ENCODE measurements at regions not wholly inside any gene's neighbourhood (a gene's known extent, or its start where the extent isn't known, plus 50 kb on each side); places are given as distances from the start of the nearest gene placed in this dataset.
A peak's percentile ranks its signal among the peaks of the same experiment; 100 is the strongest.

DNA sequence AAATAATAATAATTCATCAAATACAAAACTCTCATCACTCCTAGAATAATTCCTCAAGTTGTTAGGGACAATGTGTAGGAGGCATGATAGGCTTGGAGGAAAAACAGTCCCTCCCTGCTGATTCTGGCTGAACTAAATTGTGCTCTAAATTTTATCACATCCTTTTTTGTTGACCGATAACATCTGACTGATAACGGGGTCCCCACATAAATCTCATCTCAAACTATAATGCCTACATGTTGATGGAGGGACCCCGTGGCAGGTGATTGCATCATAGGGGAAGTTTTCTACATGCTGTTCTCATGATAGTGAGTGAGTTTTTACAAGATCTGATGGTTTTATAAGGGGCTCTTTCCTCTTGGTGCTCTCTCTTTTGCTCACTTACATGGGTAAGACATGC lies 1043.5 kb upstream of the SORCS1 start:
- Mint-ChIP-seq H3K4me3 (no peak overlapping the region), H3K4me1 (no peaks in the 10 kb centered on the region), H3K9me3 (ENCODE audit: insufficient read depth) (peaks cover 5% of the 10 kb centered on the region), H3K27ac (no peak overlapping the region), H3K27me3 (no peaks in the 10 kb centered on the region)
- Histone ChIP-seq H3K4me3 (ENCODE audit: control extremely low read depth in 1 of 5, extremely low read depth in 1 of 5, insufficient read depth in 1 of 5, low read depth in 2 of 5, low read length in 4 of 5) (no peak overlapping the region), H3K27me3 (replicated peaks in 1 of 4; ENCODE audit: control extremely low read depth in 1 of 4, control insufficient read depth in 3 of 4, insufficient read depth in 4 of 4, low read length in 3 of 4) (no peaks in the 10 kb centered on the region), H3K4me2 (replicated peaks; ENCODE audit: low read depth, low read length, poor library complexity, severe bottlenecking) (no peak overlapping the region), H3K36me3 (replicated peaks in 1 of 2; ENCODE audit: control extremely low read depth in 1 of 2, control insufficient read depth in 1 of 2, extremely low read depth in 1 of 2, insufficient read depth in 2 of 2, low read length in 1 of 2) (no peaks in the 10 kb centered on the region), H3K4me1 (ENCODE audit: control insufficient read depth in 2 of 2, insufficient read depth in 2 of 2, low read length in 2 of 2) (no peaks in the 10 kb centered on the region), H3K27ac (ENCODE audit: low read length in 2 of 2) (no peak overlapping the region), H3K9ac (ENCODE audit: low read length) (no peak overlapping the region), H2AFZ (ENCODE audit: insufficient read depth, low read depth, low read length, poor library complexity, severe bottlenecking) (no peak overlapping the region), H3K79me2 (ENCODE audit: control insufficient read depth, insufficient read depth, low read length) (no peaks in the 10 kb centered on the region), H4K20me1 (ENCODE audit: control insufficient read depth, insufficient read depth, low read length, poor library complexity, severe bottlenecking) (no peaks in the 10 kb centered on the region), H3K9me3 (ENCODE audit: control extremely low read depth in 1 of 3, control insufficient read depth in 2 of 3, insufficient read depth in 1 of 3, low read length in 2 of 3) (peaks cover 0 to 5% (median 0%) of the 10 kb centered on the region in 3 donors)
- TF ChIP-seq EZH2 (IDR thresholded peaks at IDR 0.05; ENCODE audit: borderline replicate concordance, insufficient read depth, low read depth, low read length, poor library complexity, severe bottlenecking) (no peak), CTCF (IDR thresholded peaks at IDR 0.05) (no peak)
- no CpG with 5 or more reads among the region's 3 CpGs for WGBS (ENCODE audit: insufficient coverage)
- DNase-seq (no peak), ATAC-seq (ENCODE audit: low read depth) (no peak)
- ChIA-PET POLR2A (no interaction called here), CTCF (no interaction called here)
- intact Hi-C loops (cut with micrococcal nuclease): no loop called here

DNA sequence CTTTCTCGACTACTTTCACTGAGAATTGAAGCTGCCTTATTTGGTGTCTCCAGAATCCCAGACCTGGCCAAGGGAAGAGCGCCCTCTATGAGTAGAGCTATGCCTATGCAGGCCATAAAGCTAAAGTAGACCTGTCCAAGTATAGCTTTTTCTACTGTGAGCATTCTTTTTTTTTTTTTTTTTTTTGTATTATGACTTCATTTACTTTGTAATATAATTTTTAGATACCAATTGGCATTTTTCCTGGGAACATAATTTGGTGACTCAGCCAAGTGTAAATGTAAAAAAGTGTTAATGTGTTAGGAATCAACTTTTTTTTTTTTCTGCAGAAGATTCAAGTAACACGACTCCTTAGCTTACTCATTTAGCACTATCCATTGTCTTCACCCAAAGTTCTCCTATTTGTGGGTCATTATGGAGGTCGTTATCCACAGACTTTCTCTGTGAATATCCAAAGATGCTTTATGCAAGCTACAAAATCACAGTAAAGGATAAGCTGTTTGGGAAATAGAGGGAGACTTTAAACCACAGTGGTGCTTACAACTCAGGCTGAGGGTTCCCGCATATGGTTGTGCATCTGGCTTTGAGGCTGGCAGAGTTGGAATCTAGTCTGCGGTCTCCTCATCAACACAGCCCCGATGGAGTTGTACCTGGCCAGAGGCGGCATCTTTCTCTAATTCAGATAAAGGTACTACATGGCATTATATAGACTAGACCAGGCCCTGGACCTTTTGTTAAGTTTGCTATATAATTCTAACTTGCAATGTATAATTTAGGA lies 1040.2 kb upstream of the SORCS1 start:
- CTCF ChIA-PET: interaction anchor here (0.8 kb wide), 1 partner anchor 1398 kb away, joined by 3 read pairs; no protein-coding TSS in a partner anchor
- H3K4me1 Mint-ChIP-seq: no peaks in the 10 kb centered on the region

More for the DNA sequence above, 1040.2 kb upstream of the SORCS1 start:
- H3K9me3 ChIP-seq (ENCODE audit: control extremely low read depth in 1 of 3, control insufficient read depth in 2 of 3, insufficient read depth in 1 of 3, low read length in 2 of 3): peaks cover 0 to 5% (median 0%) of the 10 kb centered on the region in 3 donors
- H3K4me3 Mint-ChIP-seq: no peak overlapping the region
- no peaks in the 10 kb centered on the region for H3K36me3 ChIP-seq (replicated peaks in 1 of 2; ENCODE audit: control extremely low read depth in 1 of 2, control insufficient read depth in 1 of 2, extremely low read depth in 1 of 2, insufficient read depth in 2 of 2, low read length in 1 of 2)
- no peak overlapping the region for H3K4me3 ChIP-seq (ENCODE audit: control extremely low read depth in 1 of 5, extremely low read depth in 1 of 5, insufficient read depth in 1 of 5, low read depth in 2 of 5, low read length in 4 of 5)
- no peaks in the 10 kb centered on the region for H3K79me2 ChIP-seq (ENCODE audit: control insufficient read depth, insufficient read depth, low read length)
- no peaks in the 10 kb centered on the region for H3K27me3 ChIP-seq (replicated peaks in 1 of 4; ENCODE audit: control extremely low read depth in 1 of 4, control insufficient read depth in 3 of 4, insufficient read depth in 4 of 4, low read length in 3 of 4)
- H2AFZ ChIP-seq (ENCODE audit: insufficient read depth, low read depth, low read length, poor library complexity, severe bottlenecking): no peak overlapping the region
- no peak for ATAC-seq (ENCODE audit: low read depth)
- intact Hi-C loops (cut with micrococcal nuclease): no loop called here
- no peak overlapping the region for H3K27ac ChIP-seq (ENCODE audit: low read length in 2 of 2)
- WGBS (ENCODE audit: insufficient coverage): 83% methylated on average over 5 of the region's 8 CpGs
- H3K4me2 ChIP-seq (replicated peaks; ENCODE audit: low read depth, low read length, poor library complexity, severe bottlenecking): no peak overlapping the region
- H3K4me1 ChIP-seq (ENCODE audit: control insufficient read depth in 2 of 2, insufficient read depth in 2 of 2, low read length in 2 of 2): no peaks in the 10 kb centered on the region
- H3K9ac ChIP-seq (ENCODE audit: low read length): no peak overlapping the region
- TF ChIP-seq CTCF (IDR thresholded peaks at IDR 0.05): no peak
- no peak for TF ChIP-seq EZH2 (IDR thresholded peaks at IDR 0.05; ENCODE audit: borderline replicate concordance, insufficient read depth, low read depth, low read length, poor library complexity, severe bottlenecking)
- peaks cover 2% of the 10 kb centered on the region for H3K9me3 Mint-ChIP-seq (ENCODE audit: insufficient read depth)
- H3K27me3 Mint-ChIP-seq: no peaks in the 10 kb centered on the region
- H4K20me1 ChIP-seq (ENCODE audit: control insufficient read depth, insufficient read depth, low read length, poor library complexity, severe bottlenecking): no peaks in the 10 kb centered on the region
- POLR2A ChIA-PET: no interaction called here
- H3K27ac Mint-ChIP-seq: no peak overlapping the region
- peak; percentile 2 for DNase-seq

All from B cell (primary cell).